GM12878 (cell line): ENCODE measurements at regions not wholly inside any gene's neighbourhood (a gene's known extent, or its start where the extent isn't known, plus 50 kb on each side); places are given as distances from the start of the nearest gene placed in this dataset.

Source experiments
- CEBPB ChIP-seq, 2 experiments: fragments of 150-350 bp in 1 of 2; IDR thresholded peaks; 2 replicates each; pipeline ENCODE4 v1.6.1; 2012 to 2014; ENCODE audit warnings: low read depth in 2 of 2, low read length in 2 of 2, borderline replicate concordance in 1 of 2, inconsistent platforms in 1 of 2
- FOS ChIP-seq: IDR thresholded peaks from 3 replicates; pipeline ENCODE4 v1.6.1; 2011; ENCODE audit warnings: borderline replicate concordance; ENCODE audit not compliant: insufficient read length; ENCODE audit errors: extremely low read depth
- TCF7 ChIP-seq: IDR thresholded peaks from 2 replicates; pipeline ENCODE4 v1.6.1; 2014; ENCODE audit warnings: antibody characterized with exemption, borderline replicate concordance
- TF ChIP-seq, protein P1 (sequence below), 3 experiments: IDR thresholded peaks in 2 of 3; conservative IDR thresholded peaks in 1 of 3; 2 replicates each; pipeline ENCODE4 v1.5.1; 2011; ENCODE audit warnings: low read depth in 3 of 3, low read length in 3 of 3, mild to moderate bottlenecking in 3 of 3, control low read depth in 2 of 3, moderate library complexity in 2 of 3, inconsistent platforms in 1 of 3, mixed read lengths in 1 of 3; ENCODE audit not compliant: control insufficient read depth in 2 of 3, insufficient read depth in 1 of 3; ENCODE audit errors: extremely low read depth in 1 of 3

DNA sequence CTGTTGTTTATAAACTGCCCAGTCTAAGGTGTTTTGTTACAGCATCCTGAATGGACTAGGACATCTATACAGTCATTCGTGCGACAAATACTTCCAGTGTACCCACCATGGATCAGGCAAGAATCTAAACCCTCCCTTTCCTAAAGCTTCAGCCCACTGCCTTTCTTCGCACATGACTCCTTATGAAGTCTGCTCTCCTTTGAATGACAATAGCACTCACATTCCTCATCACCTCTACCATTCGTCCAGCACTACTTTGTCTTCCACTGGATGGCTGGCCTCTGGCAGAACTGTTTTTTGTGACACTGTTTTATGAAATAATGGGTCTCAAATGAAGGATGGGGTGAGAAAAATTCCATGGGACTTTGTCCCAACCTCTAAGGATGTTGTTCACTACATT lies 89.8 kb upstream of the LIN7C start:
- no peak for TF ChIP-seq TCF7
- no peak for TF ChIP-seq CEBPB (IDR thresholded peaks at IDR 0.05; ENCODE audit: borderline replicate concordance in 1 of 2, low read depth in 2 of 2, low read length in 2 of 2)
- no peak for TF ChIP-seq FOS
- TF ChIP-seq, protein P1, sequence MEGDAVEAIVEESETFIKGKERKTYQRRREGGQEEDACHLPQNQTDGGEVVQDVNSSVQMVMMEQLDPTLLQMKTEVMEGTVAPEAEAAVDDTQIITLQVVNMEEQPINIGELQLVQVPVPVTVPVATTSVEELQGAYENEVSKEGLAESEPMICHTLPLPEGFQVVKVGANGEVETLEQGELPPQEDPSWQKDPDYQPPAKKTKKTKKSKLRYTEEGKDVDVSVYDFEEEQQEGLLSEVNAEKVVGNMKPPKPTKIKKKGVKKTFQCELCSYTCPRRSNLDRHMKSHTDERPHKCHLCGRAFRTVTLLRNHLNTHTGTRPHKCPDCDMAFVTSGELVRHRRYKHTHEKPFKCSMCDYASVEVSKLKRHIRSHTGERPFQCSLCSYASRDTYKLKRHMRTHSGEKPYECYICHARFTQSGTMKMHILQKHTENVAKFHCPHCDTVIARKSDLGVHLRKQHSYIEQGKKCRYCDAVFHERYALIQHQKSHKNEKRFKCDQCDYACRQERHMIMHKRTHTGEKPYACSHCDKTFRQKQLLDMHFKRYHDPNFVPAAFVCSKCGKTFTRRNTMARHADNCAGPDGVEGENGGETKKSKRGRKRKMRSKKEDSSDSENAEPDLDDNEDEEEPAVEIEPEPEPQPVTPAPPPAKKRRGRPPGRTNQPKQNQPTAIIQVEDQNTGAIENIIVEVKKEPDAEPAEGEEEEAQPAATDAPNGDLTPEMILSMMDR (IDR thresholded peaks at IDR 0.05 in 2 of 3, conservative IDR thresholded peaks at IDR 0.05 in 1 of 3; ENCODE audit: control insufficient read depth in 2 of 3, extremely low read depth in 1 of 3, insufficient read depth in 1 of 3, low read depth in 3 of 3, low read length in 3 of 3), result no peak
